Endodermal cell (in vitro differentiated cells): ENCODE measurements at regions not wholly inside any gene's neighbourhood (a gene's known extent, or its start where the extent isn't known, plus 50 kb on each side); places are given as distances from the start of the nearest gene placed in this dataset.
"Not testable (repeated sequence)": the region's sequence is repeated elsewhere in the genome, so short reads cannot be mapped to it uniquely, and the experiment has no call there.

Experiments
- DNase-seq: peaks from one replicate; pipeline ENCODE4 v3.0.0-alpha.2; 2017
- H3K27ac ChIP-seq: 2 replicates; pipeline ENCODE4 v1.5.1; 2013; ENCODE audit warnings: mild to moderate bottlenecking, low read depth, low read length, moderate library complexity
- H3K27me3 ChIP-seq: 2 replicates; pipeline ENCODE4 v1.6.1; 2013; ENCODE audit warnings: mild to moderate bottlenecking, low read length, moderate library complexity; ENCODE audit not compliant: insufficient read depth, control insufficient read depth, poor library complexity, severe bottlenecking
- H3K36me3 ChIP-seq: 2 replicates; pipeline ENCODE4 v1.7.0; 2013; ENCODE audit warnings: mild to moderate bottlenecking, low read length, moderate library complexity; ENCODE audit not compliant: control insufficient read depth, insufficient read depth
- H3K4me1 ChIP-seq: one replicate; pipeline ENCODE4 v1.7.0; 2013; ENCODE audit warnings: low read length; ENCODE audit not compliant: control insufficient read depth, insufficient read depth
- H3K4me3 ChIP-seq: 2 replicates; pipeline ENCODE4 v1.5.1; 2013; ENCODE audit warnings: mild to moderate bottlenecking, low read length, moderate library complexity
- H3K9ac ChIP-seq: 2 replicates; pipeline ENCODE4 v1.6.1; 2013; ENCODE audit warnings: mild to moderate bottlenecking, low read length, moderate library complexity; ENCODE audit not compliant: poor library complexity, severe bottlenecking; ENCODE audit errors: extremely low read depth
- H3K9me3 ChIP-seq: 2 replicates; pipeline ENCODE4 v1.6.1; 2013; ENCODE audit warnings: mild to moderate bottlenecking, low read length, moderate library complexity; ENCODE audit not compliant: control insufficient read depth
- H3K27ac Mint-ChIP-seq: 2 replicates; pipeline ENCODE4 v1.8.0; 2020; ENCODE audit warnings: mixed read lengths
- H3K27me3 Mint-ChIP-seq: 2 replicates; pipeline ENCODE4 v1.8.0; 2021; ENCODE audit warnings: mild to moderate bottlenecking, mixed read lengths; ENCODE audit not compliant: insufficient read depth
- H3K36me3 Mint-ChIP-seq: 2 replicates; pipeline ENCODE4 v1.8.0; 2020; ENCODE audit warnings: low read depth, mixed read lengths
- H3K4me1 Mint-ChIP-seq: 2 replicates; pipeline ENCODE4 v1.8.0; 2020; ENCODE audit warnings: mixed read lengths
- H3K4me3 Mint-ChIP-seq: 2 replicates; pipeline ENCODE4 v1.8.0; 2020; ENCODE audit warnings: mild to moderate bottlenecking, moderate library complexity, mixed read lengths
- H3K9me3 Mint-ChIP-seq: 2 replicates; pipeline ENCODE4 v1.8.0; 2020; ENCODE audit warnings: mild to moderate bottlenecking, mixed read lengths
- WGBS, 2 experiments: methylation state at CpG; one replicate each; pipeline versions ENCODE4 v1.1.5 to v1.1.7; 2013; ENCODE audit warnings: missing lambda C conversion rate in 2 of 2, mixed read lengths in 1 of 2; ENCODE audit not compliant: insufficient coverage in 1 of 2, insufficient read length in 1 of 2; 5-methylcytosine and 5-hydroxymethylcytosine counted together
- TF ChIP-seq, protein P1 (sequence below): fragments of 200-600 bp; sonication (generic); conservative IDR thresholded peaks from 2 replicates; pipeline ENCODE4 v1.5.0; 2021; ENCODE audit warnings: antibody characterized with exemption, mild to moderate bottlenecking

DNA sequence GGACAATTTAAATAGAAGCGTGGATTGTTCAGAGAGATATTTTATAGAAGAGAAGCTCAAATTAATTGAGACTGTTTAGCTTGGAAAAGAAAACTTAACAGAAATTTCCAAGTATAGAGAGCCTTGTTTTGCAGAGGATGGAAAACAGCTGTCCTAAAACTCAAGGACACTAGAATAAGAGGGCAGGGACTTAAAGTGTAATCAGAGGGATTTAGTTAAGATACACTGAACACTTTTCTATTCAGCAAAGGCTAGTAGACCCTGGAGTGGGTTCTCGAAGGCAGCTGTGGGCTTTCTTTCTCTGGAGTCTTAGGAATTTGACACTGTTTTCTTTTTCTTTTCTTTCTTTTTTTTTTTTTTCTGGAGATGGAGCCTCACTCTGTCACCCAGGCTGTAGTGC lies 92.7 kb upstream of the ARX start:
- Histone ChIP-seq H3K4me3 (no peak overlapping the region), H3K9me3 (no peaks in the 10 kb centered on the region), H3K27me3 (no peaks in the 10 kb centered on the region), H3K27ac (no peak overlapping the region), H3K9ac (no peak overlapping the region), H3K4me1 (no peaks in the 10 kb centered on the region), H3K36me3 (no peaks in the 10 kb centered on the region)
- TF ChIP-seq, protein P1, sequence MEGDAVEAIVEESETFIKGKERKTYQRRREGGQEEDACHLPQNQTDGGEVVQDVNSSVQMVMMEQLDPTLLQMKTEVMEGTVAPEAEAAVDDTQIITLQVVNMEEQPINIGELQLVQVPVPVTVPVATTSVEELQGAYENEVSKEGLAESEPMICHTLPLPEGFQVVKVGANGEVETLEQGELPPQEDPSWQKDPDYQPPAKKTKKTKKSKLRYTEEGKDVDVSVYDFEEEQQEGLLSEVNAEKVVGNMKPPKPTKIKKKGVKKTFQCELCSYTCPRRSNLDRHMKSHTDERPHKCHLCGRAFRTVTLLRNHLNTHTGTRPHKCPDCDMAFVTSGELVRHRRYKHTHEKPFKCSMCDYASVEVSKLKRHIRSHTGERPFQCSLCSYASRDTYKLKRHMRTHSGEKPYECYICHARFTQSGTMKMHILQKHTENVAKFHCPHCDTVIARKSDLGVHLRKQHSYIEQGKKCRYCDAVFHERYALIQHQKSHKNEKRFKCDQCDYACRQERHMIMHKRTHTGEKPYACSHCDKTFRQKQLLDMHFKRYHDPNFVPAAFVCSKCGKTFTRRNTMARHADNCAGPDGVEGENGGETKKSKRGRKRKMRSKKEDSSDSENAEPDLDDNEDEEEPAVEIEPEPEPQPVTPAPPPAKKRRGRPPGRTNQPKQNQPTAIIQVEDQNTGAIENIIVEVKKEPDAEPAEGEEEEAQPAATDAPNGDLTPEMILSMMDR, result no peak
- Mint-ChIP-seq H3K27ac (no peak overlapping the region), H3K9me3 (peaks cover 18% of the 10 kb centered on the region), H3K4me1 (peaks cover 4% of the 10 kb centered on the region), H3K4me3 (no peak overlapping the region), H3K27me3 (no peaks in the 10 kb centered on the region), H3K36me3 (no peaks in the 10 kb centered on the region)
- no peak for DNase-seq
- 95% methylated on average over 1 of the region's 2 CpGs; no CpG with 5 or more reads in 1 of the 2 experiments for WGBS, 2 experiments

DNA sequence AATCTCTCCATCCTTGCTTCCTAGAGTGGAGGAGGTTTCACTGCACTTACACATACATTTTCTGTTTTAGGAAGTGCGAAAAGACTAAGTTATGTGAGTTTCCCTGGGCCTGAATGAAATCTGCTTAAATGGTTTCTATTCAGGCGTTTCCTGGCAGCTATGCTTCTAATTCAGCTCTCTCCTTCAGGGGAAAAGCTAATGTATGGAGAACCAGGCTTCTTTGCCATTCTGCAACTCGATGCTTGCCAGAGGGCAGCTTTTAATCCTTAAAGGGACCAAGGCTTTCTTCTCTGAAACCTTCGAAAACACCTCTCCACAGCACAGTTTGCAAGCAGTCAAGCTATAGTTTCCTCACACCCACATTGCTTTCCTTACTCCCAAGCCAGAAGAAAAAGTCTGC lies 89.5 kb upstream of the ARX start:
- Mint-ChIP-seq H3K27ac (peak overlapping the region; percentile 46), H3K36me3 (no peaks in the 10 kb centered on the region), H3K9me3 (no peaks in the 10 kb centered on the region), H3K4me3 (no peak overlapping the region), H3K4me1 (peaks cover 4% of the 10 kb centered on the region), H3K27me3 (no peaks in the 10 kb centered on the region)
- Histone ChIP-seq H3K27ac (no peak overlapping the region), H3K4me1 (no peaks in the 10 kb centered on the region), H3K4me3 (no peak overlapping the region), H3K9me3 (no peaks in the 10 kb centered on the region), H3K9ac (no peak overlapping the region), H3K36me3 (no peaks in the 10 kb centered on the region), H3K27me3 (no peaks in the 10 kb centered on the region)
- 33 to 51% methylated on average over 2 to 4 of the region's 4 CpGs for WGBS, 2 experiments
- peak; percentile 53 for DNase-seq
- TF ChIP-seq, protein P1, result no peak

DNA sequence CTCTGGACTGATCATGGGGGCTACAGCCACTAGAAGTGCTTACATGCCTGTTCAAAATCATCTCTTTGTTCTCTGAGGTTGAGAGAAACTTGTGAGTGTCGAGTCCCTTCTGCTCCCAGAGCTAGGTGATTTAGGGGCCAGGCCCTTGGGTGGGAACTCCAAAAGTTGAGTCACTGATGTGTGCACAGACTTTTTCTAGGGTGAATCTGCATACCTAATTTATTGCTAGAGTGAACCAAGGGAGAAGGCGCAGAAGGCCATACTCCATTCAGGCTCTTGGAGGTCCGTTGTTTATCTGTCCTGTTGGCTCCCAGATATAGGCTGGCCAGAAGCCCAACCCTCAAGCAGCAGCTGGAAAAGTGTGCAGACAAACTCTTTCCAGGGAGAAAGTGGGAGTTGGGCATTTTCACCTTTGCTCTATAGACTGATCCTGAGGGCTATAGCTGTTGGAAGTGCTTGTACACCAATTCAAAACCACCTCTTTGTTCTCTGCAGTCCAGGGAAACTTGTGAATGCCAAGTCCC lies 80.8 kb upstream of the ARX start:
- Histone ChIP-seq H3K27me3 (no peaks in the 10 kb centered on the region), H3K4me3 (no peak overlapping the region), H3K9ac (no peak overlapping the region), H3K4me1 (no peaks in the 10 kb centered on the region), H3K27ac (no peak overlapping the region), H3K9me3 (no peaks in the 10 kb centered on the region), H3K36me3 (no peaks in the 10 kb centered on the region)
- no peaks in the 10 kb centered on the region for H3K36me3 Mint-ChIP-seq
- no peaks in the 10 kb centered on the region for H3K9me3 Mint-ChIP-seq
- no peak overlapping the region for H3K4me3 Mint-ChIP-seq
- no peak overlapping the region for H3K27ac Mint-ChIP-seq
- DNase-seq, result no peak
- TF ChIP-seq, protein P1, result no peak
- H3K27me3 Mint-ChIP-seq, result no peaks in the 10 kb centered on the region
- 91% methylated on average over 3 of the region's 3 CpGs; no CpG with 5 or more reads in 1 of the 2 experiments for WGBS, 2 experiments
- no peaks in the 10 kb centered on the region for H3K4me1 Mint-ChIP-seq

DNA sequence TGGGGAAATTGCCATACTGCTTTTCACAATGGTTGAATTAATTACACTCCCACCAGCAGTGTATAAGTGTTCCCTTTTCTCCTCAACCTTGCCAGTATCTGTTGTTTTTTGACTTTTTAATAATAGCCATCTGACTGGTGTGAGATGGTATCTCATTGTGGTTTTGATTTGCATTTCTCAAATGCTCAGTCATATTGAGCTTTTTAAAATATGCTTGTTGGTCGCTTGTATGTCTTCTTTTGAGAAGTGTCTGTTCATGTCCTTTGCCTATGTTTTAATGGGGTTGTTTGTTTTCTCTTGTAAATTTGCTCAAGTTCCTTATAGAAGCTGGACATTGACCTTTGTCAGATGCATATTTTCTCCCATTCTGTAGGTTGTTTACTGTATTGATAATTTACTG lies 75.4 kb upstream of the ARX start:
- 80 to 100% methylated on average over 1 of the region's 1 CpG for WGBS, 2 experiments
- H3K9me3 ChIP-seq, H3K27ac ChIP-seq, DNase-seq, H3K27ac Mint-ChIP-seq, H3K4me3 ChIP-seq, H3K9me3 Mint-ChIP-seq, H3K36me3 ChIP-seq, H3K4me1 ChIP-seq, H3K9ac ChIP-seq, H3K27me3 ChIP-seq, H3K27me3 Mint-ChIP-seq, H3K4me1 Mint-ChIP-seq, H3K4me3 Mint-ChIP-seq, H3K36me3 Mint-ChIP-seq: not testable (repeated sequence)
